PC-3 (cell line): ENCODE measurements at regions not wholly inside any gene's neighbourhood (a gene's known extent, or its start where the extent isn't known, plus 50 kb on each side); places are given as distances from the start of the nearest gene placed in this dataset.

Experiments used
- EZH2 ChIP-seq: fragments of 300-600 bp; sonication (generic); IDR thresholded peaks from one replicate; pipeline ENCODE4 v1.6.1; 2017; ENCODE audit warnings: antibody characterized with exemption, mild to moderate bottlenecking, low read length; ENCODE audit not compliant: unreplicated experiment
- EZH2phosphoT487 ChIP-seq: fragments of 300-600 bp; sonication (generic); IDR thresholded peaks from 2 replicates; pipeline ENCODE4 v1.6.1; 2018; ENCODE audit warnings: mild to moderate bottlenecking, antibody characterized with exemption, low read length, borderline replicate concordance
- TF ChIP-seq, protein P1 (sequence below): fragments of 300-600 bp; sonication (generic); conservative IDR thresholded peaks from 2 replicates; pipeline ENCODE4 v1.5.1; 2017; ENCODE audit warnings: antibody characterized with exemption, low read depth, mild to moderate bottlenecking, low read length

DNA sequence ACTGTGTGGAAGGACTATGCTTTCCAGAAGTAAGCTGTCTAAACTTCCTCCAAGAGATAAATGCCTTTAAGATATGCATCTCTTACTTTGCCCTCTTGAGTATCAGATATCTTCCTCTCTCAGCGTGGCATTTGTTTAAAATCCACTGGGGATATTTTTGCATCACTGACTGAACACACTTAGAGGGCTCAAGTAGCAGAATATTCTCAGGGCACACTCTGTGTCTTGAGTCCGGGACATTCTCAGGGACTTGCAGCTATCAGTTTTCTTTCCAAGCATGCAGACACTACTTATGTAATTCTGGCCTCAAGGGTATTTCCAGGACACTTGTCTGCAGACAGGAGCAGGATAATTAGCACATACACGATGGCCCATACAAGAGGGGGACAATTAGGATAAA, 84.7 kb downstream of the ERCC5 start:
- TF ChIP-seq, protein P1, sequence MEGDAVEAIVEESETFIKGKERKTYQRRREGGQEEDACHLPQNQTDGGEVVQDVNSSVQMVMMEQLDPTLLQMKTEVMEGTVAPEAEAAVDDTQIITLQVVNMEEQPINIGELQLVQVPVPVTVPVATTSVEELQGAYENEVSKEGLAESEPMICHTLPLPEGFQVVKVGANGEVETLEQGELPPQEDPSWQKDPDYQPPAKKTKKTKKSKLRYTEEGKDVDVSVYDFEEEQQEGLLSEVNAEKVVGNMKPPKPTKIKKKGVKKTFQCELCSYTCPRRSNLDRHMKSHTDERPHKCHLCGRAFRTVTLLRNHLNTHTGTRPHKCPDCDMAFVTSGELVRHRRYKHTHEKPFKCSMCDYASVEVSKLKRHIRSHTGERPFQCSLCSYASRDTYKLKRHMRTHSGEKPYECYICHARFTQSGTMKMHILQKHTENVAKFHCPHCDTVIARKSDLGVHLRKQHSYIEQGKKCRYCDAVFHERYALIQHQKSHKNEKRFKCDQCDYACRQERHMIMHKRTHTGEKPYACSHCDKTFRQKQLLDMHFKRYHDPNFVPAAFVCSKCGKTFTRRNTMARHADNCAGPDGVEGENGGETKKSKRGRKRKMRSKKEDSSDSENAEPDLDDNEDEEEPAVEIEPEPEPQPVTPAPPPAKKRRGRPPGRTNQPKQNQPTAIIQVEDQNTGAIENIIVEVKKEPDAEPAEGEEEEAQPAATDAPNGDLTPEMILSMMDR, result no peak
- no peak for TF ChIP-seq EZH2phosphoT487
- TF ChIP-seq EZH2, result no peak
